Activated T-cell treated with anti-CD3 and anti-CD28 coated beads, Interleukin-2, amount 50 U/mL, for 72 hours (primary cell): ENCODE measurements at regions not wholly inside any gene's neighbourhood (a gene's known extent, or its start where the extent isn't known, plus 50 kb on each side); places are given as distances from the start of the nearest gene placed in this dataset.

ENCODE experiments used
- ATAC-seq, 2 donors: fragments of 150-1000 bp; cut with Tn5 transposase; replicated peaks in 1 of 2; 2 replicates each; pipeline ENCODE4 v1.10.0; 2021; ENCODE audit warnings: moderate library complexity in 2 of 2, mild to moderate bottlenecking in 1 of 2
- DNase-seq, 2 donors: peaks; one replicate each; pipeline ENCODE4 v3.0.0; 2021 to 2022; ENCODE audit warnings: mixed read lengths in 1 of 2
- H3K27ac Mint-ChIP-seq: one replicate; pipeline ENCODE4 v1.8.0; 2022; ENCODE audit warnings: mild to moderate bottlenecking, moderate library complexity, mixed read lengths
- H3K27me3 Mint-ChIP-seq: one replicate; pipeline ENCODE4 v1.8.0; 2022; ENCODE audit warnings: low read depth, mixed read lengths
- H3K36me3 Mint-ChIP-seq, 2 donors: one replicate each; pipeline ENCODE4 v1.8.0; 2022; ENCODE audit warnings: mixed read lengths in 2 of 2, mild to moderate bottlenecking in 1 of 2; ENCODE audit not compliant: insufficient read depth in 2 of 2
- H3K4me1 Mint-ChIP-seq: one replicate; pipeline ENCODE4 v1.8.0; 2022; ENCODE audit warnings: low read depth, mixed read lengths
- H3K4me3 Mint-ChIP-seq, 2 donors: one replicate each; pipeline ENCODE4 v1.8.0; 2022; ENCODE audit warnings: mild to moderate bottlenecking in 2 of 2, mixed read lengths in 2 of 2, moderate library complexity in 2 of 2
- H3K9me3 Mint-ChIP-seq, 2 donors: one replicate each; pipeline ENCODE4 v1.8.0; 2022; ENCODE audit warnings: mixed read lengths in 2 of 2

DNA sequence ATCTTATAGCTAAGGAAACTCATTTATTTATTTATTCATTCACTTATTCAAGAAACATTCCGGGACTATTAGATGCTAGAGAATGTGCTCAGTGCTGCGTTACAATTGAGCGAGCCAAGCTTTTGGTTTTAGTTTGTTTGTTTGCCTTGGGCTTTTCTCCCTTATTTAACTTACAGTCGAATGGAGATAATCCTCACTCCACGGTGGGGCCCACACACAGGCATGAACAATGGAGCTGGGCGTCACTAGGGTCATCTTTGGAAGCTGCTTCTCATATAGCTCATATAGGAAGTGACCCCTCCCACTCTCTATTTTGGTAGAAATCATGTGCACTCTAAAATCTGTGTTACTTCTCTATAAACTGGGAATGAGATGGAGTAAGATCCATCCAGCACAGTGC is 210.0 kb downstream of the TMEM114 start:
- ATAC-seq (no peak), DNase-seq (no peak)
- Mint-ChIP-seq H3K27ac (no peak overlapping the region), H3K9me3 (no peaks in the 10 kb centered on the region), H3K36me3 (no peaks in the 10 kb centered on the region), H3K4me3 (no peak overlapping the region), H3K27me3 (no peaks in the 10 kb centered on the region), H3K4me1 (no peaks in the 10 kb centered on the region)

- DNase-seq (no peak), ATAC-seq (no peak)
- Mint-ChIP-seq H3K9me3 (peaks cover 0 to 2% of the 10 kb centered on the region in 2 donors), H3K4me1 (no peaks in the 10 kb centered on the region), H3K36me3 (no peaks in the 10 kb centered on the region), H3K27ac (no peak overlapping the region), H3K27me3 (no peaks in the 10 kb centered on the region), H3K4me3 (no peak overlapping the region)
These were observed 212.4 kb downstream of the TMEM114 start for GRCh38 chr16:8377864-8378263.

GRCh38 chr16:8376858-8377257 is 213.5 kb downstream of the TMEM114 start:
- no peak for ATAC-seq
- Mint-ChIP-seq H3K9me3 (peaks cover 0 to 2% of the 10 kb centered on the region in 2 donors), H3K36me3 (no peaks in the 10 kb centered on the region)

GRCh38 chr16:8376430-8376829 is 213.9 kb downstream of the TMEM114 start:
- H3K4me1 Mint-ChIP-seq = no peaks in the 10 kb centered on the region
- no peaks in the 10 kb centered on the region for H3K36me3 Mint-ChIP-seq
- no peaks in the 10 kb centered on the region for H3K27me3 Mint-ChIP-seq
- no peak overlapping the region for H3K4me3 Mint-ChIP-seq
- DNase-seq = no peak
- peaks cover 0 to 2% of the 10 kb centered on the region in 2 donors for H3K9me3 Mint-ChIP-seq
- H3K27ac Mint-ChIP-seq = no peak overlapping the region
- no peak for ATAC-seq

More at GRCh38 chr16:8376858-8377257, 213.5 kb downstream of the TMEM114 start:
- Mint-ChIP-seq H3K27me3 (no peaks in the 10 kb centered on the region), H3K27ac (no peak overlapping the region), H3K4me1 (no peaks in the 10 kb centered on the region), H3K4me3 (no peak overlapping the region)
- DNase-seq = no peak

GRCh38 chr16:8375232-8375587 is 215.1 kb downstream of the TMEM114 start:
- no peaks in the 10 kb centered on the region for H3K27me3 Mint-ChIP-seq
- peaks cover 0 to 2% of the 10 kb centered on the region in 2 donors for H3K9me3 Mint-ChIP-seq
- H3K27ac Mint-ChIP-seq = no peak overlapping the region
- H3K4me3 Mint-ChIP-seq = no peak overlapping the region
- no peaks in the 10 kb centered on the region for H3K36me3 Mint-ChIP-seq
- no peak for DNase-seq
- no peaks in the 10 kb centered on the region for H3K4me1 Mint-ChIP-seq
- ATAC-seq = no peak

- no peaks in the 10 kb centered on the region for H3K4me1 Mint-ChIP-seq
- H3K9me3 Mint-ChIP-seq = peaks cover 0 to 3% of the 10 kb centered on the region in 2 donors
- no peak overlapping the region for H3K27ac Mint-ChIP-seq
- no peak for DNase-seq
- ATAC-seq = no peak
- no peaks in the 10 kb centered on the region for H3K36me3 Mint-ChIP-seq
- no peak overlapping the region for H3K4me3 Mint-ChIP-seq
- no peaks in the 10 kb centered on the region for H3K27me3 Mint-ChIP-seq
These were observed 215.6 kb downstream of the TMEM114 start for GRCh38 chr16:8374586-8375231.

- ATAC-seq = no peak
- H3K9me3 Mint-ChIP-seq = peaks cover 0 to 6% of the 10 kb centered on the region in 2 donors
- no peaks in the 10 kb centered on the region for H3K36me3 Mint-ChIP-seq
- DNase-seq = no peak
- no peaks in the 10 kb centered on the region for H3K27me3 Mint-ChIP-seq
- H3K4me1 Mint-ChIP-seq = no peaks in the 10 kb centered on the region
- H3K27ac Mint-ChIP-seq = no peak overlapping the region
- H3K4me3 Mint-ChIP-seq = no peak overlapping the region
These were observed 216.5 kb downstream of the TMEM114 start for GRCh38 chr16:8373676-8374431.

DNA sequence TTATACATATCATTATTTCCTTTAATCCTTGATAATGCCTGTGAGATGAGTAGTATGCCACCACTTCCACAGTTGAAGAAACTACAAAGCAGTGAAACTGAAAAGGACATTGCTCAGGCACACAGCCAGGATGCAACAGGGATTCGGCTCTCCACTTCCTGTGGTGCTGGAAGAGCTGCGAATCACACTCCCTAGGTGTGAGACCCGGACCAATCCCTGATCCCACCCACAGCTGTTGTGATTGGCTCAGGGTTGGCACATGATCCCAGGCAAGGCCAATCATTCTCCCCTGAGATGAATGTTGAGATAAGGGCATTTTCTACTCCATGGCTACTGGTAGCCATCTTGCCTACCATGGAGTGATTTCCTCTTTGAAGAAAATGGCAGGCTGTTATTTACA is 218.2 kb downstream of the TMEM114 start:
- no peaks in the 10 kb centered on the region for H3K4me1 Mint-ChIP-seq
- H3K9me3 Mint-ChIP-seq = peaks cover 0 to 10% of the 10 kb centered on the region in 2 donors
- H3K27ac Mint-ChIP-seq = no peak overlapping the region
- ATAC-seq (no peak), DNase-seq (no peak)
- H3K36me3 Mint-ChIP-seq = no peaks in the 10 kb centered on the region
- no peak overlapping the region for H3K4me3 Mint-ChIP-seq
- H3K27me3 Mint-ChIP-seq = no peaks in the 10 kb centered on the region

- no peaks in the 10 kb centered on the region for H3K36me3 Mint-ChIP-seq
- DNase-seq (no peak), ATAC-seq (no peak)
- H3K27ac Mint-ChIP-seq = no peak overlapping the region
- peaks cover 0 to 10% of the 10 kb centered on the region in 2 donors for H3K9me3 Mint-ChIP-seq
- no peaks in the 10 kb centered on the region for H3K4me1 Mint-ChIP-seq
- H3K27me3 Mint-ChIP-seq = no peaks in the 10 kb centered on the region
- H3K4me3 Mint-ChIP-seq = no peak overlapping the region
These were observed 219.7 kb downstream of the TMEM114 start for GRCh38 chr16:8370374-8371270.

GRCh38 chr16:8358937-8359336 is 231.4 kb downstream of the TMEM114 start:
- Mint-ChIP-seq H3K36me3 (no peaks in the 10 kb centered on the region), H3K9me3 (peaks cover 0 to 1% of the 10 kb centered on the region in 2 donors), H3K4me3 (no peak overlapping the region), H3K27me3 (no peaks in the 10 kb centered on the region), H3K27ac (no peak overlapping the region), H3K4me1 (no peaks in the 10 kb centered on the region)
- DNase-seq = no peak
- ATAC-seq = no peak

DNA sequence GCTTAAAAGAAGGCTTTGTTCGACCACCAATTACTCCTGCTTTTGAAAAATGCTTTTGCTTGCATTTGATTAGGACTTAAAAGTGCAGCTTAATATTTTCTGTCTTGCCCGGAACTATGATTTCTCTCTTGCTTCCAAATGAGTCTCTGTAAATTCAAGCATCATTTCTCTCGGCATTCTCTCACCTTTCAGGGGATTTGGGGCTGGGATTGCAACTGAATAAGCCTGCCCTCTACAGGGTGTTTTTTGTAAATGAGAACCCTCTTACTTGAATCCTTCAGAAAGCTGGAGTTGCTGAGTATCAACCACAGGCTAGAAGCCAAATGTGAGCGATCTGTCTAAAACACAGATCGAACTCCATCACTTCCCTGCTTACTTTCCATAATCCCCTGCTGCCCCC is 234.6 kb downstream of the TMEM114 start:
- DNase-seq (no peak), ATAC-seq (no peak)
- Mint-ChIP-seq H3K4me1 (no peaks in the 10 kb centered on the region), H3K27ac (no peak overlapping the region), H3K36me3 (no peaks in the 10 kb centered on the region), H3K4me3 (no peak overlapping the region), H3K27me3 (no peaks in the 10 kb centered on the region), H3K9me3 (peaks cover 0 to 1% of the 10 kb centered on the region in 2 donors)

GRCh38 chr16:8346294-8346693 is 244.0 kb downstream of the TMEM114 start:
- Mint-ChIP-seq H3K27me3 (no peaks in the 10 kb centered on the region), H3K4me3 (no peak overlapping the region), H3K36me3 (no peaks in the 10 kb centered on the region), H3K9me3 (peaks cover 0 to 7% of the 10 kb centered on the region in 2 donors), H3K4me1 (no peaks in the 10 kb centered on the region), H3K27ac (no peak overlapping the region)
- DNase-seq (no peak), ATAC-seq (no peak)

DNA sequence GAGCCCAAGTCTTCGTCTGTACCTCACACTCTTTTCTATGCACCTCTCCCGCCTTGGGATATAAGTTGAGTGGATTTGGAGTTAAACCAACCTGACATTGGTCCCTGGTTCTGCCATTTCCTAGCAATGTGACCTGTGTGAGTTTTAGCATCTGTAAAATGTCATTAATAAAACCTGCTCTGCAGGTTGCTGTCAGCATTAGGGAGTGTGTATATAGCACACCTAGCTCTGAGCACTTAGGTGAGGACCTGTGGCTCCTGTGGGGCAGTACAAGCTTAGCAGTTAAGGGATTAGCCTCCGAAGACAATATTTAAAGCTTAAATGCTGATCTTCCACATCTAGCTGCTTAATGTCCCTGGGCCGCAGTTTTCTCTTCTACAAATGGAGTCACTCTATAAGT is 248.0 kb downstream of the TMEM114 start:
- no peaks in the 10 kb centered on the region for H3K4me1 Mint-ChIP-seq
- H3K27ac Mint-ChIP-seq = no peak overlapping the region
- peaks cover 3 to 5% of the 10 kb centered on the region in 2 donors for H3K9me3 Mint-ChIP-seq
- H3K27me3 Mint-ChIP-seq = no peaks in the 10 kb centered on the region
- H3K4me3 Mint-ChIP-seq = no peak overlapping the region
- peaks cover 0 to 1% of the 10 kb centered on the region in 2 donors for H3K36me3 Mint-ChIP-seq
- DNase-seq = no peak
- no peak for ATAC-seq
